ENCODE measurements at regions not wholly inside any gene's neighbourhood (a gene's known extent, or its start where the extent isn't known, plus 50 kb on each side); places are given as distances from the start of the nearest gene placed in this dataset.

DNA sequence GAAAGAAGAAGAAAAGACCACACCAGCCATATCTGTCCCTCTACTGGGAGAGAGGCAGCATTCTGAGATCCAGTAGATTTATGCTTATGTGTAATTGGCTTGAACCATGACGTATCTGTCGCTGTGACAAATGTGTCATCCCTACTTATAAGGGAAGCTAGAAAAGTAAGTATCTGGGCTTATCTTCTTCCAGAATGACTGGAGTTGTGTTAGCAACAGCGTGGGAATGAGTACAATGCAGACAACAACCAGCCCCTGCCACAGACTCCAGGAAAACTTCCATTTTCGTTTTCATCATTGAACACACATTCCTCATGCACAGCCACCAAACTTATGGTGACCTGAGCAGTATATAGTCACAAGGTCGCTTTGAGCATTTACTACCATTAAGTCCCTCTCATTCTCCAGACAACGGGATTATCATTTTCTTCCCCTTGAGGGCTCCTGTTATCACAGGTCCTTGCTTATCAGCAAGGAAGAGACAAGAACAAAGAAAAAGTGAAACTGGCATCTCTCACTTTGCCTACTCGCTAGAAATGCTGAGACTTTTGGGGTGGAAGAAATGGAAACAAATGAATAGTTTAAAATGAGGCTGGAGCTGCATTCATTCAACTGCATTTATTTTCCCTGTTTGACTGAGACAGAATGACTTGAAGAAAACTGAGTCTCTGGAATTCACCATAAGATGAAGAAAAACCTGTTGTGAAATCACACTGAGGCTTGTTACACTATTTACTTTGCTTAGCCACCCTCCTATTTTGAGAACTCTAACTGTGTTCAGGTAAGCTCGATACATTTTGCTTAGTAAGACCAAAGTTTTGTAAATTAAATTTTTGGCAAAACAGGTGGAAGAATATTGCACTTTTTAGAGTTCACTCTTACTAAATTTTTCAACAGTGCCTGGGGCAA is 149.3 kb upstream of the FOXQ1 start:
- TF ChIP-seq POLR2AphosphoS5 (IDR thresholded peaks at IDR 0.05; ENCODE audit: low read depth, low read length), result no peak
- TF ChIP-seq, protein P1, sequence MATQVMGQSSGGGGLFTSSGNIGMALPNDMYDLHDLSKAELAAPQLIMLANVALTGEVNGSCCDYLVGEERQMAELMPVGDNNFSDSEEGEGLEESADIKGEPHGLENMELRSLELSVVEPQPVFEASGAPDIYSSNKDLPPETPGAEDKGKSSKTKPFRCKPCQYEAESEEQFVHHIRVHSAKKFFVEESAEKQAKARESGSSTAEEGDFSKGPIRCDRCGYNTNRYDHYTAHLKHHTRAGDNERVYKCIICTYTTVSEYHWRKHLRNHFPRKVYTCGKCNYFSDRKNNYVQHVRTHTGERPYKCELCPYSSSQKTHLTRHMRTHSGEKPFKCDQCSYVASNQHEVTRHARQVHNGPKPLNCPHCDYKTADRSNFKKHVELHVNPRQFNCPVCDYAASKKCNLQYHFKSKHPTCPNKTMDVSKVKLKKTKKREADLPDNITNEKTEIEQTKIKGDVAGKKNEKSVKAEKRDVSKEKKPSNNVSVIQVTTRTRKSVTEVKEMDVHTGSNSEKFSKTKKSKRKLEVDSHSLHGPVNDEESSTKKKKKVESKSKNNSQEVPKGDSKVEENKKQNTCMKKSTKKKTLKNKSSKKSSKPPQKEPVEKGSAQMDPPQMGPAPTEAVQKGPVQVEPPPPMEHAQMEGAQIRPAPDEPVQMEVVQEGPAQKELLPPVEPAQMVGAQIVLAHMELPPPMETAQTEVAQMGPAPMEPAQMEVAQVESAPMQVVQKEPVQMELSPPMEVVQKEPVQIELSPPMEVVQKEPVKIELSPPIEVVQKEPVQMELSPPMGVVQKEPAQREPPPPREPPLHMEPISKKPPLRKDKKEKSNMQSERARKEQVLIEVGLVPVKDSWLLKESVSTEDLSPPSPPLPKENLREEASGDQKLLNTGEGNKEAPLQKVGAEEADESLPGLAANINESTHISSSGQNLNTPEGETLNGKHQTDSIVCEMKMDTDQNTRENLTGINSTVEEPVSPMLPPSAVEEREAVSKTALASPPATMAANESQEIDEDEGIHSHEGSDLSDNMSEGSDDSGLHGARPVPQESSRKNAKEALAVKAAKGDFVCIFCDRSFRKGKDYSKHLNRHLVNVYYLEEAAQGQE (IDR thresholded peaks at IDR 0.05; ENCODE audit: insufficient read depth in 1 of 2, low read depth in 2 of 2, low read length in 2 of 2), result no peak
- TF ChIP-seq TAF1 (IDR thresholded peaks at IDR 0.05; ENCODE audit: borderline replicate concordance, insufficient read depth, low read length), result no peak
- TF ChIP-seq FOXP2 (optimal IDR thresholded peaks at IDR 0.05; ENCODE audit: borderline replicate concordance, extremely low read depth, extremely low read length, insufficient read depth), result no peak
- no peak for TF ChIP-seq SIN3A (IDR thresholded peaks at IDR 0.05; ENCODE audit: borderline replicate concordance, insufficient read depth, low read length)

DNA sequence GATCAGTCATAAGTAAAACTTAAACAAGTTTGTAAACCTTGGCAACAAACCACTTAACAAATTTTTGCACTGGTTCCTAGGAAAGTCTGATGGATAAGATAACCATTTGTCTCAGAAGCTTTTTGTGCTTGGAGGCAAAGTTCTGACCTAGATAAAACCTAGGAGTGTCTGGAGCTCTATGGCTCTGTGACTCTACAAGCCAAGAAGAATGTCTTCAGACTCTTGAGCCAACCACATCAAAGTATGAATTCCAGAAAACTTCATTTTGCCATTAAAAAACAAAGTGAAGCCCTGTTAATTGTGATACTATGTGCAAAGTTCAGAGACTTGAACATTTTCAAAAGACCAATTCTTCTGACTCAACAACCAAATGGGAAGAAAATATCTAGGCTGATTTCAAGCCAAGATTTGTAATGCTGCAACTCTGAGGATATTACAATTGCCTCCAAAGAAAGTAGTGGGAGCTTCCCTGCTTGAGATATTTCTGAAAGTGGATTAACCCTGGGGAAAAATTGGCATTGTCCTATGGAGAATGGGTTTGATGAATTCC is 158.1 kb upstream of the FOXQ1 start:
- TF ChIP-seq SIN3A (IDR thresholded peaks at IDR 0.05; ENCODE audit: borderline replicate concordance, insufficient read depth, low read length) (no peak), POLR2AphosphoS5 (IDR thresholded peaks at IDR 0.05; ENCODE audit: low read depth, low read length) (no peak)
- TF ChIP-seq, protein P1 (IDR thresholded peaks at IDR 0.05; ENCODE audit: insufficient read depth in 1 of 2, low read depth in 2 of 2, low read length in 2 of 2), result no peak

DNA sequence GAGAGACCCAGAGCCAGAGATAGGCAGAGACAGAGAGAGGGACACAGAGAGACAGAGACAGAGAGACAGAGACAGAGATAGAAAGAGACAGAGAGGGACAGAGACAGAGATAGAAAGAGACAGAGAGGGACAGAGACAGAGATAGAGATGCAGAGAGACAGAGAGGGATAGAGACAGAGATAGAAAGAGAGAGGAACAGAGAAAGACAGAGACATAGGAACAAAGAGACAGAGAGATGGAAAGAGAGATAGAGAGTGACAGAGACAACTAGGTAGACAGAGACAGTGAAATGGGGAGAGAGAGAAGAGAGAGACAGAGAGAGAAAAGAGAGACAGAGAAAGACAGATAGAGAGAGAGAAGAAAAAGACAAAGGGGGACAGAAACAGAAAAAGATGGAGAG is 165.4 kb upstream of the FOXQ1 start:
- TF ChIP-seq, protein P1 (IDR thresholded peaks at IDR 0.05; ENCODE audit: insufficient read depth in 1 of 2, low read depth in 2 of 2, low read length in 2 of 2), result no peak
- TF ChIP-seq SIN3A (IDR thresholded peaks at IDR 0.05; ENCODE audit: borderline replicate concordance, insufficient read depth, low read length), result no peak
- TF ChIP-seq POLR2AphosphoS5 (IDR thresholded peaks at IDR 0.05; ENCODE audit: low read depth, low read length), result no peak
- TF ChIP-seq TAF1 (IDR thresholded peaks at IDR 0.05; ENCODE audit: borderline replicate concordance, insufficient read depth, low read length), result no peak
- no peak for TF ChIP-seq FOXP2 (optimal IDR thresholded peaks at IDR 0.05; ENCODE audit: borderline replicate concordance, extremely low read depth, extremely low read length, insufficient read depth)

DNA sequence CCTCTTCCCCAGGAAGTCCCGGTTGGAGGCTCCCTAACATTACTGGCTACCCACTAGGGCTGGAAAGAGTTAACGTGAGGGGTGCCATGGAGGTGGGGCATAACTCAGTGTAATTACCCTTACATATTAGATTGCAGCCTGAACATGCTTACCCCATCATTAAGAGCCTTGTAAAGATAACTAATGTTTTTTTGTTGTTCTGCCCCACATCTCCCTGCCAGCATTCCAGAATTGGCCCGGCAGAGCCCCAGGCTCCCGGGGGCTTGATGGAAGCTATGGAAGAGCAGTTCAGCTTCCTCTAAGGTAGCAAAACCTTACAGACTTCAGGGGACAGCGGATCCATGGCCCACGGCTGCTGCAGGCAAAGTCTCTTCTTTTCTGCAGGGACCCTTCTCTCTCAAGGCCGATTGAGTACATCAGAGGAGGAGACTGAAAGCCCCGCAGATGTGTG is 166.1 kb upstream of the FOXQ1 start:
- TF ChIP-seq, protein P1 (IDR thresholded peaks at IDR 0.05; ENCODE audit: insufficient read depth in 1 of 2, low read depth in 2 of 2, low read length in 2 of 2), result no peak
- TF ChIP-seq POLR2AphosphoS5 (IDR thresholded peaks at IDR 0.05; ENCODE audit: low read depth, low read length) (no peak), FOXP2 (optimal IDR thresholded peaks at IDR 0.05; ENCODE audit: borderline replicate concordance, extremely low read depth, extremely low read length, insufficient read depth) (no peak), TAF1 (IDR thresholded peaks at IDR 0.05; ENCODE audit: borderline replicate concordance, insufficient read depth, low read length) (no peak), SIN3A (IDR thresholded peaks at IDR 0.05; ENCODE audit: borderline replicate concordance, insufficient read depth, low read length) (no peak)
